HL-60 (cell line): ENCODE measurements at regions not wholly inside any gene's neighbourhood (a gene's known extent, or its start where the extent isn't known, plus 50 kb on each side); places are given as distances from the start of the nearest gene placed in this dataset.

Source experiments
- DNase-seq, 2 experiments: peaks; one replicate each; pipeline ENCODE4 v3.0.0-alpha.2; 2010 to 2020; ENCODE audit warnings: low read depth in 1 of 2, low spot score in 1 of 2
- H3K27ac ChIP-seq: fragments of 250-450 bp; sonication (Bioruptor Pico); replicated peaks from 2 replicates; pipeline ENCODE4 v1.5.1; 2020; ENCODE audit warnings: mild to moderate bottlenecking, moderate library complexity
- H3K27me3 ChIP-seq: fragments of 250-450 bp; sonication (Bioruptor Pico); 2 replicates; pipeline ENCODE4 v1.5.1; 2021; ENCODE audit warnings: mild to moderate bottlenecking, moderate library complexity; ENCODE audit not compliant: insufficient read depth, poor library complexity, severe bottlenecking
- H3K4me3 ChIP-seq: replicated peaks from 2 replicates; pipeline ENCODE4 v1.5.1; 2011; ENCODE audit warnings: mild to moderate bottlenecking, control low read depth, low read length; ENCODE audit not compliant: insufficient read depth
- CTCF ChIP-seq: IDR thresholded peaks from one replicate; pipeline ENCODE4 v1.5.1; 2011; ENCODE audit warnings: low read length, control low read depth, inconsistent platforms; ENCODE audit not compliant: insufficient read depth
- GABPA ChIP-seq: IDR thresholded peaks from 2 replicates; pipeline ENCODE4 v1.6.1; 2012; ENCODE audit warnings: low read depth
- POLR2AphosphoS5 ChIP-seq: IDR thresholded peaks from 2 replicates; pipeline ENCODE4 v1.6.1; 2012; ENCODE audit warnings: low read depth
- SPI1 ChIP-seq: IDR thresholded peaks from 2 replicates; pipeline ENCODE4 v1.6.1; 2012; ENCODE audit warnings: low read depth, mild to moderate bottlenecking, borderline replicate concordance
- TF ChIP-seq, protein P1 (sequence below): IDR thresholded peaks from 2 replicates; pipeline ENCODE4 v1.6.1; 2012; ENCODE audit warnings: low read depth; ENCODE audit not compliant: insufficient replicate concordance

- Histone ChIP-seq H3K27ac (no peak overlapping the region), H3K4me3 (no peak overlapping the region), H3K27me3 (no peaks in the 10 kb centered on the region)
- TF ChIP-seq POLR2AphosphoS5 = no peak
- TF ChIP-seq, protein P1, sequence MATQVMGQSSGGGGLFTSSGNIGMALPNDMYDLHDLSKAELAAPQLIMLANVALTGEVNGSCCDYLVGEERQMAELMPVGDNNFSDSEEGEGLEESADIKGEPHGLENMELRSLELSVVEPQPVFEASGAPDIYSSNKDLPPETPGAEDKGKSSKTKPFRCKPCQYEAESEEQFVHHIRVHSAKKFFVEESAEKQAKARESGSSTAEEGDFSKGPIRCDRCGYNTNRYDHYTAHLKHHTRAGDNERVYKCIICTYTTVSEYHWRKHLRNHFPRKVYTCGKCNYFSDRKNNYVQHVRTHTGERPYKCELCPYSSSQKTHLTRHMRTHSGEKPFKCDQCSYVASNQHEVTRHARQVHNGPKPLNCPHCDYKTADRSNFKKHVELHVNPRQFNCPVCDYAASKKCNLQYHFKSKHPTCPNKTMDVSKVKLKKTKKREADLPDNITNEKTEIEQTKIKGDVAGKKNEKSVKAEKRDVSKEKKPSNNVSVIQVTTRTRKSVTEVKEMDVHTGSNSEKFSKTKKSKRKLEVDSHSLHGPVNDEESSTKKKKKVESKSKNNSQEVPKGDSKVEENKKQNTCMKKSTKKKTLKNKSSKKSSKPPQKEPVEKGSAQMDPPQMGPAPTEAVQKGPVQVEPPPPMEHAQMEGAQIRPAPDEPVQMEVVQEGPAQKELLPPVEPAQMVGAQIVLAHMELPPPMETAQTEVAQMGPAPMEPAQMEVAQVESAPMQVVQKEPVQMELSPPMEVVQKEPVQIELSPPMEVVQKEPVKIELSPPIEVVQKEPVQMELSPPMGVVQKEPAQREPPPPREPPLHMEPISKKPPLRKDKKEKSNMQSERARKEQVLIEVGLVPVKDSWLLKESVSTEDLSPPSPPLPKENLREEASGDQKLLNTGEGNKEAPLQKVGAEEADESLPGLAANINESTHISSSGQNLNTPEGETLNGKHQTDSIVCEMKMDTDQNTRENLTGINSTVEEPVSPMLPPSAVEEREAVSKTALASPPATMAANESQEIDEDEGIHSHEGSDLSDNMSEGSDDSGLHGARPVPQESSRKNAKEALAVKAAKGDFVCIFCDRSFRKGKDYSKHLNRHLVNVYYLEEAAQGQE = no peak
- no peak for TF ChIP-seq CTCF
- TF ChIP-seq SPI1 = no peak
- no peak for DNase-seq
Measured at GRCh38 chr9:107628444-107628843, 138.9 kb upstream of the KLF4 start.

GRCh38 chr9:107627781-107628180 lies 138.2 kb upstream of the KLF4 start:
- TF ChIP-seq SPI1 (no peak), CTCF (no peak), GABPA (no peak), POLR2AphosphoS5 (no peak)
- TF ChIP-seq, protein P1 = no peak
- Histone ChIP-seq H3K27me3 (no peaks in the 10 kb centered on the region), H3K27ac (no peak overlapping the region), H3K4me3 (no peak overlapping the region)
- no peak for DNase-seq

GRCh38 chr9:107626118-107626517 lies 136.5 kb upstream of the KLF4 start:
- no peak for DNase-seq
- no peak for TF ChIP-seq SPI1
- no peak for TF ChIP-seq CTCF
- H3K4me3 ChIP-seq = no peak overlapping the region
- no peaks in the 10 kb centered on the region for H3K27me3 ChIP-seq
- H3K27ac ChIP-seq = no peak overlapping the region

DNA sequence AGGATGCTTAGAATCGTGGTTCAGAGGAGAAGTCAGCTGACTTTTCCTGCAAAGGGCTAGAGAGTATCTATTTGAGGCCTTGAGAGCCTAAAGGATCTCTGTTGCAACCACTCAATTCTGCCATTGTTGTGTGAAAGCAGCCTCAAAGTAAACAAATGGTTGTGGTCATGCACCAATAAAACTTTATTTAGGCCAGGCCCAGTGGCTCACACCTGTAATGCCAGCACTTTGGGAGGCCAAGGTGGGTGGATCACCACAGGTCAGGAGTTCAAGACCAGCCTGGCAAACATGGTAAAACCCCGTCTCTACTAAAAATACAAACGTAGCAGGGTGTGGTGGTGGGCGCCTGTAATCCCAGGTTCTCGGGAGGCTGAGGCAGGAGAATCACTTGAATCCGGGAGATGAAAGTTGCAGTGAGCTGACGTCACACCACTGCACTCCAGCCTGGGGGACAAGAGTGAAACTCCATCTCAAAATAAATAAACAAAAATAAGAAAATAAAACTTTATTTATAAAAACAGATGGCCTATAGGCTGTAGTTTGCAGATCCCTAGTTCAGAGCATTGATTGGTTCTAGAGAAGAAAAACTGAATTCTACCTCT lies 135.9 kb upstream of the KLF4 start:
- Histone ChIP-seq H3K27ac (no peak overlapping the region), H3K27me3 (no peaks in the 10 kb centered on the region), H3K4me3 (no peak overlapping the region)
- DNase-seq = no peak
- TF ChIP-seq POLR2AphosphoS5 = no peak
- TF ChIP-seq, protein P1 = no peak
- TF ChIP-seq SPI1 = no peak
- no peak for TF ChIP-seq GABPA
- no peak for TF ChIP-seq CTCF
